GM19455 (cell line): ENCODE measurements at regions not wholly inside any gene's neighbourhood (a gene's known extent, or its start where the extent isn't known, plus 50 kb on each side); places are given as distances from the start of the nearest gene placed in this dataset.

Source experiments
- ATAC-seq: cut with Tn5 transposase; IDR thresholded peaks from one replicate; pipeline ENCODE4 v1.9.1; 2021; ENCODE audit not compliant: unreplicated experiment

GRCh38 chr6:134534708-134535149 is 216.8 kb upstream of the SGK1 start:
- ATAC-seq: no peak

- no peak for ATAC-seq
Measured at GRCh38 chr6:134533991-134534390, 216.1 kb upstream of the SGK1 start.

GRCh38 chr6:134532694-134533624 is 215.0 kb upstream of the SGK1 start:
- no peak for ATAC-seq

- ATAC-seq: no peak
Measured at GRCh38 chr6:134531611-134532010, 213.7 kb upstream of the SGK1 start.

- ATAC-seq: no peak
Measured at GRCh38 chr6:134531188-134531551, 213.3 kb upstream of the SGK1 start.

GRCh38 chr6:134529921-134530320 is 212.0 kb upstream of the SGK1 start:
- ATAC-seq: no peak

GRCh38 chr6:134529305-134529704 is 211.4 kb upstream of the SGK1 start:
- no peak for ATAC-seq

GRCh38 chr6:134527108-134527787 is 209.3 kb upstream of the SGK1 start:
- no peak for ATAC-seq

- no peak for ATAC-seq
Measured at GRCh38 chr6:134525190-134525868, 207.4 kb upstream of the SGK1 start.

- ATAC-seq: no peak
Measured at GRCh38 chr6:134523903-134524650, 206.2 kb upstream of the SGK1 start.

- no peak for ATAC-seq
Measured at GRCh38 chr6:134523051-134523450, 205.1 kb upstream of the SGK1 start.

GRCh38 chr6:134521116-134521501 is 203.2 kb upstream of the SGK1 start:
- no peak for ATAC-seq

GRCh38 chr6:134520181-134521115 is 202.5 kb upstream of the SGK1 start:
- ATAC-seq: no peak

- ATAC-seq: no peak
Measured at GRCh38 chr6:134519465-134519864, 201.6 kb upstream of the SGK1 start.

- no peak for ATAC-seq
Measured at GRCh38 chr6:134517868-134518267, 200.0 kb upstream of the SGK1 start.

GRCh38 chr6:134517145-134517658 is 199.3 kb upstream of the SGK1 start:
- ATAC-seq: no peak

- ATAC-seq: no peak
Measured at GRCh38 chr6:134516582-134516981, 198.7 kb upstream of the SGK1 start.

GRCh38 chr6:134515986-134516385 is 198.1 kb upstream of the SGK1 start:
- ATAC-seq: no peak

- no peak for ATAC-seq
Measured at GRCh38 chr6:134512981-134513391, 195.1 kb upstream of the SGK1 start.
